Sigmoid colon (tissue), 6 donors: ENCODE measurements at regions not wholly inside any gene's neighbourhood (a gene's known extent, or its start where the extent isn't known, plus 50 kb on each side); places are given as distances from the start of the nearest gene placed in this dataset.

ENCODE experiments used
- DNase-seq: peaks from one replicate; pipeline ENCODE4 v3.0.0-alpha.2; 2019
- H3K27ac ChIP-seq, 4 donors: fragments of 200-600 bp; sonication (generic); one replicate each; pipeline ENCODE4 v1.5.1; 2016 to 2019; ENCODE audit warnings: mild to moderate bottlenecking in 1 of 4
- H3K27me3 ChIP-seq, 3 donors: fragments of 200-600 bp; sonication (generic); one replicate each; pipeline ENCODE4 v1.5.1; 2019; ENCODE audit warnings: mild to moderate bottlenecking in 1 of 3
- H3K36me3 ChIP-seq, 4 donors: fragments of 200-600 bp; sonication (generic); one replicate each; pipeline ENCODE4 v1.5.1; 2016 to 2019
- H3K4me1 ChIP-seq, 4 donors: fragments of 200-600 bp; sonication (generic); one replicate each; pipeline ENCODE4 v1.5.1; 2017 to 2019
- H3K4me3 ChIP-seq, 4 donors: fragments of 200-600 bp; sonication (generic); one replicate each; pipeline ENCODE4 v1.5.1; 2017 to 2019; ENCODE audit warnings: mild to moderate bottlenecking in 2 of 4, moderate library complexity in 1 of 4
- H3K9me3 ChIP-seq, 4 donors: fragments of 200-600 bp in 3 of 4; sonication (generic) in 3 of 4; one replicate each; pipeline versions ENCODE4 v1.5.1 to v1.6.1; 2013 to 2019
- CTCF ChIP-seq, 4 experiments: fragments of 450-650 bp in 3 of 4; fragments of 200-600 bp in 1 of 4; IDR thresholded peaks; one replicate each; pipeline ENCODE4 v1.5.1; 2016 to 2019; ENCODE audit warnings: antibody characterized with exemption in 4 of 4, mild to moderate bottlenecking in 3 of 4, moderate library complexity in 2 of 4
- EP300 ChIP-seq, 4 donors: sonication (generic); formaldehyde crosslinking; IDR thresholded peaks; one replicate each; pipeline ENCODE4 v1.6.1; 2017; ENCODE audit warnings: antibody characterized with exemption in 4 of 4
- POLR2A ChIP-seq, 2 donors: fragments of 450-650 bp; IDR thresholded peaks; one replicate each; pipeline ENCODE4 v1.6.1; 2016; ENCODE audit warnings: antibody characterized with exemption in 2 of 2, mild to moderate bottlenecking in 2 of 2, moderate library complexity in 2 of 2
- POLR2AphosphoS5 ChIP-seq, 4 donors: sonication (generic); formaldehyde crosslinking; IDR thresholded peaks; one replicate each; pipeline ENCODE4 v1.6.1; 2017; ENCODE audit warnings: antibody characterized with exemption in 4 of 4
- WGBS, 2 donors: extraction: QIAGEN DNeasy Blood & Tissue Kit; methylation state at CpG; one replicate each; pipeline ENCODE4 v1.1.7; 2013; 5-methylcytosine and 5-hydroxymethylcytosine counted together
- intact Hi-C: fragments of 100-400 bp; cut with DNase I; formaldehyde crosslinking; loops from one replicate; pipeline ENCODE4 v1.15.1; 2023
- donor health status: healthy with polysubstance abuse.
- donor health status: healthy.

- Histone ChIP-seq H3K27me3 (no peaks in the 10 kb centered on the region), H3K9me3 (peaks cover 0 to 8% (median 4%) of the 10 kb centered on the region in 4 donors), H3K36me3 (no peaks in the 10 kb centered on the region), H3K4me1 (no peaks in the 10 kb centered on the region), H3K27ac (no peak overlapping the region), H3K4me3 (no peak overlapping the region)
- WGBS, 2 donors: 88 to 91% methylated on average over 9 of the region's 9 CpGs
- TF ChIP-seq POLR2AphosphoS5 (IDR thresholded peaks at IDR 0.05) (no peak), CTCF (IDR thresholded peaks at IDR 0.05) (no peak), POLR2A (IDR thresholded peaks at IDR 0.05) (no peak), EP300 (IDR thresholded peaks at IDR 0.05) (no peak)
- no peak for DNase-seq
- intact Hi-C loops: no loop called here
Observed at GRCh38 chr9:91106415-91107081, 255.2 kb downstream of the AUH start.

- DNase-seq: no peak
- Histone ChIP-seq H3K27me3 (no peaks in the 10 kb centered on the region), H3K4me1 (peaks cover 0 to 4% (median 0%) of the 10 kb centered on the region in 4 donors), H3K9me3 (peaks cover 0 to 8% (median 4%) of the 10 kb centered on the region in 4 donors), H3K36me3 (no peaks in the 10 kb centered on the region), H3K27ac (no peak overlapping the region), H3K4me3 (no peak overlapping the region)
- intact Hi-C loops: no loop called here
- no peak for TF ChIP-seq CTCF (IDR thresholded peaks at IDR 0.05)
- no peak for TF ChIP-seq POLR2A (IDR thresholded peaks at IDR 0.05)
- no peak for TF ChIP-seq EP300 (IDR thresholded peaks at IDR 0.05)
- no peak for TF ChIP-seq POLR2AphosphoS5 (IDR thresholded peaks at IDR 0.05)
Observed at GRCh38 chr9:91111226-91111625, 250.5 kb downstream of the AUH start.

- 93% methylated on average over 6 of the region's 6 CpGs for WGBS, 2 donors
- no peak for DNase-seq
- no peak for TF ChIP-seq EP300 (IDR thresholded peaks at IDR 0.05)
- no peak for TF ChIP-seq POLR2A (IDR thresholded peaks at IDR 0.05)
- no peak for TF ChIP-seq CTCF (IDR thresholded peaks at IDR 0.05)
- TF ChIP-seq POLR2AphosphoS5 (IDR thresholded peaks at IDR 0.05): no peak
- H3K27me3 ChIP-seq: no peaks in the 10 kb centered on the region
- H3K9me3 ChIP-seq: peaks cover 0 to 8% (median 4%) of the 10 kb centered on the region in 4 donors
- H3K4me3 ChIP-seq: no peak overlapping the region
- intact Hi-C loops: no loop called here
- H3K4me1 ChIP-seq: peaks cover 0 to 6% (median 0%) of the 10 kb centered on the region in 4 donors
- H3K27ac ChIP-seq: no peak overlapping the region
- H3K36me3 ChIP-seq: no peaks in the 10 kb centered on the region
Observed at GRCh38 chr9:91111876-91112275, 249.8 kb downstream of the AUH start.

GRCh38 chr9:91113016-91113415, 248.7 kb downstream of the AUH start:
- no peak overlapping the region for H3K4me3 ChIP-seq
- H3K36me3 ChIP-seq: no peaks in the 10 kb centered on the region
- TF ChIP-seq EP300 (IDR thresholded peaks at IDR 0.05) (no peak), CTCF (IDR thresholded peaks at IDR 0.05) (no peak), POLR2A (IDR thresholded peaks at IDR 0.05) (no peak), POLR2AphosphoS5 (IDR thresholded peaks at IDR 0.05) (no peak)
- intact Hi-C loops: no loop called here
- no peak for DNase-seq
- H3K27me3 ChIP-seq: no peaks in the 10 kb centered on the region
- H3K9me3 ChIP-seq: peaks cover 0 to 8% (median 4%) of the 10 kb centered on the region in 4 donors
- peaks cover 0 to 11% (median 6%) of the 10 kb centered on the region in 4 donors for H3K4me1 ChIP-seq
- H3K27ac ChIP-seq: no peak overlapping the region
- 64 to 84% methylated on average over 2 of the region's 2 CpGs for WGBS, 2 donors

GRCh38 chr9:91114450-91114849, 247.3 kb downstream of the AUH start:
- Histone ChIP-seq H3K9me3 (peaks cover 0 to 8% (median 4%) of the 10 kb centered on the region in 4 donors), H3K27me3 (no peaks in the 10 kb centered on the region), H3K36me3 (no peaks in the 10 kb centered on the region), H3K27ac (no peak overlapping the region), H3K4me1 (peaks cover 0 to 25% (median 20%) of the 10 kb centered on the region in 4 donors), H3K4me3 (no peak overlapping the region)
- 90 to 92% methylated on average over 1 of the region's 1 CpG for WGBS, 2 donors
- TF ChIP-seq POLR2A (IDR thresholded peaks at IDR 0.05): no peak
- no peak for TF ChIP-seq CTCF (IDR thresholded peaks at IDR 0.05)
- no peak for TF ChIP-seq EP300 (IDR thresholded peaks at IDR 0.05)
- no peak for TF ChIP-seq POLR2AphosphoS5 (IDR thresholded peaks at IDR 0.05)
- DNase-seq: no peak
- intact Hi-C loops: no loop called here
